GM12873 (cell line): ENCODE measurements at regions not wholly inside any gene's neighbourhood (a gene's known extent, or its start where the extent isn't known, plus 50 kb on each side); places are given as distances from the start of the nearest gene placed in this dataset.

Experiments
- CTCF ChIP-seq: IDR thresholded peaks from 2 replicates; pipeline ENCODE4 v1.5.1; 2012; ENCODE audit warnings: low read depth, mild to moderate bottlenecking, moderate library complexity, low read length, control low read depth; ENCODE audit not compliant: insufficient read depth; ENCODE audit errors: missing control alignments

- TF ChIP-seq CTCF, result no peak
Measured at GRCh38 chr3:150068440-150069153, 97.9 kb upstream of the PFN2 start.

- no peak for TF ChIP-seq CTCF
Measured at GRCh38 chr3:150067561-150067960, 96.9 kb upstream of the PFN2 start.

- TF ChIP-seq CTCF, result no peak
Measured at GRCh38 chr3:150064971-150065370, 94.3 kb upstream of the PFN2 start.

GRCh38 chr3:150063237-150063636, 92.5 kb upstream of the PFN2 start:
- TF ChIP-seq CTCF, result no peak

GRCh38 chr3:150062492-150062891, 91.8 kb upstream of the PFN2 start:
- no peak for TF ChIP-seq CTCF

- no peak for TF ChIP-seq CTCF
Measured at GRCh38 chr3:150061288-150062024, 90.8 kb upstream of the PFN2 start.

GRCh38 chr3:150059729-150060128, 89.0 kb upstream of the PFN2 start:
- no peak for TF ChIP-seq CTCF
